ENCODE measurements at regions not wholly inside any gene's neighbourhood (a gene's known extent, or its start where the extent isn't known, plus 50 kb on each side); places are given as distances from the start of the nearest gene placed in this dataset.
"Not testable (repeated sequence)": the region's sequence is repeated elsewhere in the genome, so short reads cannot be mapped to it uniquely, and the experiment has no call there.

DNA sequence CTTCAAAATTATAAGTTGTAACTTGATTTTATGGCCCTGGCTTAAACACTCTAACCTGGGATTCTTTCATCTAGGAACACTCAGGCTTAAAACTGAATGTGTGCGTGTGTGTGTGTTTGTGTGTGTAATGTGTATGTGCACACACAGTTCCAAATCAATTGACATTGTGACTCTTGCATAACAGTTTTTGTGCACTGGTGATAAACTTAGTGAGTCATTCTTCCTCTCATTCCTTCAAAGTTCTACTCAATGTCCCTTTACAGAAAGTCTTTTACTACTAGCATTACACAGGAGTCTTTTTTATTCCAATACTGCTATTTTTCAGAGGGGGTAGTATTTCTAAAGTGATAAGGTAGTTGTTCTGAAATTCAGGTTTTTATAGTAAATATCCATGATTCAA, 943.6 kb downstream of the KCNT2 start:
- no peak for TF ChIP-seq EZH2 (IDR thresholded peaks at IDR 0.05; ENCODE audit: low read depth)
- TF ChIP-seq, protein P1, sequence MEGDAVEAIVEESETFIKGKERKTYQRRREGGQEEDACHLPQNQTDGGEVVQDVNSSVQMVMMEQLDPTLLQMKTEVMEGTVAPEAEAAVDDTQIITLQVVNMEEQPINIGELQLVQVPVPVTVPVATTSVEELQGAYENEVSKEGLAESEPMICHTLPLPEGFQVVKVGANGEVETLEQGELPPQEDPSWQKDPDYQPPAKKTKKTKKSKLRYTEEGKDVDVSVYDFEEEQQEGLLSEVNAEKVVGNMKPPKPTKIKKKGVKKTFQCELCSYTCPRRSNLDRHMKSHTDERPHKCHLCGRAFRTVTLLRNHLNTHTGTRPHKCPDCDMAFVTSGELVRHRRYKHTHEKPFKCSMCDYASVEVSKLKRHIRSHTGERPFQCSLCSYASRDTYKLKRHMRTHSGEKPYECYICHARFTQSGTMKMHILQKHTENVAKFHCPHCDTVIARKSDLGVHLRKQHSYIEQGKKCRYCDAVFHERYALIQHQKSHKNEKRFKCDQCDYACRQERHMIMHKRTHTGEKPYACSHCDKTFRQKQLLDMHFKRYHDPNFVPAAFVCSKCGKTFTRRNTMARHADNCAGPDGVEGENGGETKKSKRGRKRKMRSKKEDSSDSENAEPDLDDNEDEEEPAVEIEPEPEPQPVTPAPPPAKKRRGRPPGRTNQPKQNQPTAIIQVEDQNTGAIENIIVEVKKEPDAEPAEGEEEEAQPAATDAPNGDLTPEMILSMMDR (conservative IDR thresholded peaks at IDR 0.05): no peak

DNA sequence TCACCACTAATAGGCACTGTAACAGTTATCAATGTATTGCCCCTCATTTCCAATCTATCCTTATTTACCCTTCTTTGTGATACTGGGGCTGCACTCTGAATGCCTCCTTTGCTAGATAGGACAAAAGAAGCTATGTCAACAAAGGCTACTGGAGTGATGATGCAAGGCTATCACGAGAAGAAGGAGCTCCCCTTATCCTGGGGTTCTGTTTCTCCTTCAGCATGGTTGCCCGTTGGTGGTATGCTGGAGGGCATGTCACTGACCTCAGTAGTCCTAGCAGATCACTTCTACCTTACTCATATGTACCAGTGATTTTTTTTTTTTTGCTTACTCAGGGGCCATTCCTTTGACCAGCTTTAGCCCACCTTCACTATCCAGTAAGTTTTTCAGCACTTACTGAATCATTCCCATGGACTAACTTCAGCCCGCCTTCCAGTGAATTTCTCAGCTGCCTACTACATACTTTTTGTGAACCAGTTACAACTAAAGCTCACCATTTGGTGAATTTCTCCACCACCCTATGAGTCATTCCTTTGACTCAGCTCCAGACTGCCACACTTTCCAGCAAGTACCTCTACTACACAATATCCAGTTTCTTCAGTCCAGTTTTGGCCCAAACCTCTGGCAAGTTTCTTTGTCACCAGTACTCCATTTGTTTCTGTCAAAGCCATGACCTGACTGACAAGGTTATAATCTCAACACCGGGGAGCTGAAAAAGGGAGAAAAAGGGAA, 944.5 kb downstream of the KCNT2 start:
- Histone ChIP-seq H3K36me3 (ENCODE audit: low read depth) (no peaks in the 10 kb centered on the region), H3K79me2 (ENCODE audit: low read depth) (no peaks in the 10 kb centered on the region), H3K4me1 (replicated peaks; ENCODE audit: insufficient read depth) (no peaks in the 10 kb centered on the region), H3K9me3 (ENCODE audit: insufficient read depth, low read depth) (no peaks in the 10 kb centered on the region; the same call in 1 of the 2 replicates), H3K27me3 (ENCODE audit: insufficient read depth, low read depth) (no peaks in the 10 kb centered on the region), H3F3A (ENCODE audit: insufficient read depth, low read depth) (no peaks in the 10 kb centered on the region), H3K4me3 (no peak overlapping the region), H3K27ac (no peak overlapping the region), H2AFZ (no peak overlapping the region), H3K9me2 (ENCODE audit: insufficient read depth) (no peaks in the 10 kb centered on the region), H3K4me2 (0 out of 2 replicates have a peak overlapping the region, but pooled peaks have one; percentile 6), H4K20me1 (ENCODE audit: insufficient read depth) (no peaks in the 10 kb centered on the region)
- DNase-seq: peak in 1 of 2 experiments; percentile 19
- BruUV-seq (replicated peaks): no TSS peak
- TF ChIP-seq EZH2 (IDR thresholded peaks at IDR 0.05; ENCODE audit: low read depth): no peak
- TF ChIP-seq, protein P1 (conservative IDR thresholded peaks at IDR 0.05): no peak
- CTCF ChIA-PET: no interaction called here
- intact Hi-C loops (cut with micrococcal nuclease; ENCODE audit: unreplicated experiment): no loop called here
- POLR2A ChIA-PET (ENCODE audit: unreplicated experiment): no interaction called here

More for the DNA sequence above, 943.6 kb downstream of the KCNT2 start:
- Histone ChIP-seq H3K4me3 (no peak overlapping the region), H3K27ac (no peak overlapping the region), H3K9me2 (ENCODE audit: insufficient read depth) (no peaks in the 10 kb centered on the region), H3K36me3 (ENCODE audit: low read depth) (no peaks in the 10 kb centered on the region), H3F3A (ENCODE audit: insufficient read depth, low read depth) (no peaks in the 10 kb centered on the region), H3K4me2 (no peak overlapping the region), H4K20me1 (ENCODE audit: insufficient read depth) (no peaks in the 10 kb centered on the region), H3K79me2 (ENCODE audit: low read depth) (no peaks in the 10 kb centered on the region), H3K27me3 (ENCODE audit: insufficient read depth, low read depth) (no peaks in the 10 kb centered on the region), H3K9me3 (ENCODE audit: insufficient read depth, low read depth) (no peaks in the 10 kb centered on the region; the same call in 1 of the 2 replicates), H2AFZ (no peak overlapping the region), H3K4me1 (replicated peaks; ENCODE audit: insufficient read depth) (no peaks in the 10 kb centered on the region)
- DNase-seq: no peak
- ChIA-PET POLR2A (ENCODE audit: unreplicated experiment) (no interaction called here), CTCF (no interaction called here)
- intact Hi-C loops (cut with micrococcal nuclease; ENCODE audit: unreplicated experiment): no loop called here
- no TSS peak for BruUV-seq (replicated peaks)

DNA sequence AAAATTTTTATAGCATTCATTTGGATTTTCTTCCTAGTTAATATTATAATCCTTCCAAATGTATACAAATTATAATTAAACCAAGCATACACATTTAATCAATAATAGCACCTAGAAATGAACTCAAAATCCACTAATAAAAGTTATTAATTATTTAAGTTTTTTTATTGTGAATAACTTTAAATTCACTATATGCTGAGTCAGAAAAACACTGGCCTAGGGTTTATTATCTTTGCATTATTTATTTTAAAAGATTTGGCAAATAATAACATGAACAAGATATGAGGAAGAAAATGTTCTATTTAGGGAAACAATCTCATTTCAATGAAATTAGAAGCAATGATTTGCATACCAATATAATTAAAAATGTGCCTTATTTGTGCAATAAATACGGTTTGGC, 951.5 kb downstream of the KCNT2 start:
- no TSS peak for BruUV-seq (replicated peaks)
- TF ChIP-seq, protein P1 (conservative IDR thresholded peaks at IDR 0.05): no peak
- no peak for TF ChIP-seq EZH2 (IDR thresholded peaks at IDR 0.05; ENCODE audit: low read depth)
- no peak overlapping the region for H3K4me2 ChIP-seq
- no peak for DNase-seq
- no peaks in the 10 kb centered on the region for H3K79me2 ChIP-seq (ENCODE audit: low read depth)
- H3K4me3 ChIP-seq: no peak overlapping the region
- no peaks in the 10 kb centered on the region for H3K36me3 ChIP-seq (ENCODE audit: low read depth)
- no peaks in the 10 kb centered on the region for H3K4me1 ChIP-seq (replicated peaks; ENCODE audit: insufficient read depth)
- intact Hi-C loops (cut with micrococcal nuclease; ENCODE audit: unreplicated experiment): no loop called here
- H3K9me3 ChIP-seq (ENCODE audit: insufficient read depth, low read depth): no peaks in the 10 kb centered on the region
- H3K9me2 ChIP-seq (ENCODE audit: insufficient read depth): no peaks in the 10 kb centered on the region
- ChIA-PET CTCF (no interaction called here), POLR2A (ENCODE audit: unreplicated experiment) (no interaction called here)
- no peak overlapping the region for H3K27ac ChIP-seq
- no peaks in the 10 kb centered on the region for H3F3A ChIP-seq (ENCODE audit: insufficient read depth, low read depth)
- H2AFZ ChIP-seq: no peak overlapping the region
- H4K20me1 ChIP-seq (ENCODE audit: insufficient read depth): no peaks in the 10 kb centered on the region
- H3K27me3 ChIP-seq (ENCODE audit: insufficient read depth, low read depth): no peaks in the 10 kb centered on the region

DNA sequence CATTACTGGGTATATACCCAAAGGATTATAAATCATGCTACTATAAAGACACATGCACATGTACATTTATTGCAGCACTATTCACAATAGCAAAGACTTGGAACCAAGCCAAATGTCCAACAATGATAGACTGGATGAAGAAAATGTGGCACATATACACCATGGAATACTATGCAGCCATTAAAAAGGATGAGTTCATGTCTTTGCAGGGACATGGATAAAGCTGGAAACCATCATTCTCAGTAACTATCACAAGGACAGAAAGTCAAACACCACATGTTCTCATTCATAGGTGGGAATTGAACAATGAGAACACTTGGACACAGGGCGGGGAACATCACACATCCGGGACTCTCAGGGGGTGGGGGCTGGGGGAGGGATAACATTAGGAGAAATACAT, 959.4 kb downstream of the KCNT2 start:
- CTCF ChIA-PET; BruUV-seq (replicated peaks): not testable (repeated sequence)

More for the DNA sequence above, 959.4 kb downstream of the KCNT2 start:
- H3K79me2 ChIP-seq (ENCODE audit: low read depth); H4K20me1 ChIP-seq (ENCODE audit: insufficient read depth); H3K4me1 ChIP-seq (replicated peaks; ENCODE audit: insufficient read depth); H2AFZ ChIP-seq; H3K4me2 ChIP-seq; H3K4me3 ChIP-seq; H3K9me3 ChIP-seq (ENCODE audit: insufficient read depth, low read depth); H3K9me2 ChIP-seq (ENCODE audit: insufficient read depth); POLR2A ChIA-PET (ENCODE audit: unreplicated experiment); H3K27me3 ChIP-seq (ENCODE audit: insufficient read depth, low read depth); H3F3A ChIP-seq (ENCODE audit: insufficient read depth, low read depth); intact Hi-C loops (cut with micrococcal nuclease; ENCODE audit: unreplicated experiment); H3K27ac ChIP-seq; H3K36me3 ChIP-seq (ENCODE audit: low read depth); DNase-seq: not testable (repeated sequence)

Data from PC-9 (cell line).